NCI-H226 (cell line): ENCODE measurements at regions not wholly inside any gene's neighbourhood (a gene's known extent, or its start where the extent isn't known, plus 50 kb on each side); places are given as distances from the start of the nearest gene placed in this dataset.
"Not testable (repeated sequence)": the region's sequence is repeated elsewhere in the genome, so short reads cannot be mapped to it uniquely, and the experiment has no call there.

Source experiments
- DNase-seq: peaks from one replicate; pipeline ENCODE4 v3.0.0-alpha.2; 2015

- no peak for DNase-seq
Measured at GRCh38 chr2:31660165-31660564, 79.4 kb upstream of the SRD5A2 start.

- no peak for DNase-seq
Measured at GRCh38 chr2:31654241-31654640, 73.5 kb upstream of the SRD5A2 start.

- no peak for DNase-seq
Measured at GRCh38 chr2:31651736-31652135, 71.0 kb upstream of the SRD5A2 start.

- DNase-seq = no peak
Measured at GRCh38 chr2:31651267-31651666, 70.5 kb upstream of the SRD5A2 start.

GRCh38 chr2:31644551-31644950 is 63.8 kb upstream of the SRD5A2 start:
- no peak for DNase-seq

GRCh38 chr2:31642707-31643106 is 62.0 kb upstream of the SRD5A2 start:
- DNase-seq = no peak

GRCh38 chr2:31632201-31632600 is 51.5 kb upstream of the SRD5A2 start:
- DNase-seq = not testable (repeated sequence)
